ENCODE measurements at regions not wholly inside any gene's neighbourhood (a gene's known extent, or its start where the extent isn't known, plus 50 kb on each side); places are given as distances from the start of the nearest gene placed in this dataset.

DNA sequence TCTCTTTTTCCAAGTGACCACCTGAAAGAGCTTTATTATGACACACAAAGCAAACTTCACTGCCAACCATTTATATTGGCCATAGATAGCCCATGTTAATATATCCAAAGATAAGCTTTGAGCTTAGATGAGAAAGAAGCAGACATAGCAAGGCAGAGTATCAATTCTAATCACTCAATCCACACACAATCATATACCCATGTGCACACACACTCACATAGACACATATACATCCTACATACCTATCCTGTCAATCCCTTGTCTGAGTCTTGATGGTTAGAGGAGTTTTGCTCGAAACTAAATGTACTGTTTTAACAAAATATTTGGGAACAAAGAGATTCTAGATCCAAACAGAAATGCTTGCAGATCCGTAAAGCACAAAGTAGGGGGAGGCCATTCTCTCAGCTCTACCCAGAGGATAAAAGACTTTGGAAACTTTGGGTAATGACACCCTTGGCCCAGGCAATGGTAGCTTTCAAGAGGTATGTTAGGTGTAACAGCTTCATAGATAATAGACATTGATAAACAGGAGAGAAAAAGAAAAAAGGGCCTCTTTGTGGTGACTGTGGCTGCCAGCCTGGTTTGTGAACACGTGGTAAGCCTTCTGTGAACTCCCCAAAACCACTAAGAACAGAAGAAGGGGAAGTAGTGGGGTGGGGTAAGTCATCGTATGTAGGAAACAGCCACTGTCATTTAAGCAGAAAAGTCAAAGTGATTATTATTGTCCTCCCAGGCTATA, 121.6 kb downstream of the TLR4 start (continued):
- TF ChIP-seq, protein P1, sequence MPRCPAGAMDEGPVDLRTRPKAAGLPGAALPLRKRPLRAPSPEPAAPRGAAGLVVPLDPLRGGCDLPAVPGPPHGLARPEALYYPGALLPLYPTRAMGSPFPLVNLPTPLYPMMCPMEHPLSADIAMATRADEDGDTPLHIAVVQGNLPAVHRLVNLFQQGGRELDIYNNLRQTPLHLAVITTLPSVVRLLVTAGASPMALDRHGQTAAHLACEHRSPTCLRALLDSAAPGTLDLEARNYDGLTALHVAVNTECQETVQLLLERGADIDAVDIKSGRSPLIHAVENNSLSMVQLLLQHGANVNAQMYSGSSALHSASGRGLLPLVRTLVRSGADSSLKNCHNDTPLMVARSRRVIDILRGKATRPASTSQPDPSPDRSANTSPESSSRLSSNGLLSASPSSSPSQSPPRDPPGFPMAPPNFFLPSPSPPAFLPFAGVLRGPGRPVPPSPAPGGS (IDR thresholded peaks at IDR 0.05; ENCODE audit: borderline replicate concordance, insufficient read depth, low read depth, low read length, poor library complexity, severe bottlenecking), result no peak
- no peak for TF ChIP-seq NFXL1 (IDR thresholded peaks at IDR 0.05; ENCODE audit: borderline replicate concordance)
- TF ChIP-seq DPF2 (IDR thresholded peaks at IDR 0.05), result 0 out of 2 replicates have a peak, but pooled peaks have one; percentile 24
- TF ChIP-seq, protein P2, sequence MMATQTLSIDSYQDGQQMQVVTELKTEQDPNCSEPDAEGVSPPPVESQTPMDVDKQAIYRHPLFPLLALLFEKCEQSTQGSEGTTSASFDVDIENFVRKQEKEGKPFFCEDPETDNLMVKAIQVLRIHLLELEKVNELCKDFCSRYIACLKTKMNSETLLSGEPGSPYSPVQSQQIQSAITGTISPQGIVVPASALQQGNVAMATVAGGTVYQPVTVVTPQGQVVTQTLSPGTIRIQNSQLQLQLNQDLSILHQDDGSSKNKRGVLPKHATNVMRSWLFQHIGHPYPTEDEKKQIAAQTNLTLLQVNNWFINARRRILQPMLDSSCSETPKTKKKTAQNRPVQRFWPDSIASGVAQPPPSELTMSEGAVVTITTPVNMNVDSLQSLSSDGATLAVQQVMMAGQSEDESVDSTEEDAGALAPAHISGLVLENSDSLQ (IDR thresholded peaks at IDR 0.05), result peak; percentile 16; the same call in 1 of the 2 replicates
- peak; percentile 60; the same call in 1 of the 2 replicates for TF ChIP-seq MTA2 (IDR thresholded peaks at IDR 0.05; ENCODE audit: low read depth)
- TF ChIP-seq, protein P3, sequence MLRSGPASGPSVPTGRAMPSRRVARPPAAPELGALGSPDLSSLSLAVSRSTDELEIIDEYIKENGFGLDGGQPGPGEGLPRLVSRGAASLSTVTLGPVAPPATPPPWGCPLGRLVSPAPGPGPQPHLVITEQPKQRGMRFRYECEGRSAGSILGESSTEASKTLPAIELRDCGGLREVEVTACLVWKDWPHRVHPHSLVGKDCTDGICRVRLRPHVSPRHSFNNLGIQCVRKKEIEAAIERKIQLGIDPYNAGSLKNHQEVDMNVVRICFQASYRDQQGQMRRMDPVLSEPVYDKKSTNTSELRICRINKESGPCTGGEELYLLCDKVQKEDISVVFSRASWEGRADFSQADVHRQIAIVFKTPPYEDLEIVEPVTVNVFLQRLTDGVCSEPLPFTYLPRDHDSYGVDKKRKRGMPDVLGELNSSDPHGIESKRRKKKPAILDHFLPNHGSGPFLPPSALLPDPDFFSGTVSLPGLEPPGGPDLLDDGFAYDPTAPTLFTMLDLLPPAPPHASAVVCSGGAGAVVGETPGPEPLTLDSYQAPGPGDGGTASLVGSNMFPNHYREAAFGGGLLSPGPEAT (IDR thresholded peaks at IDR 0.05; ENCODE audit: low read depth), result peak; percentile 44; the same call in 1 of the 2 replicates
- no peak for TF ChIP-seq SUPT20H (IDR thresholded peaks at IDR 0.05; ENCODE audit: borderline replicate concordance, control insufficient read depth, low read depth, low read length)
- TF ChIP-seq JUNB (IDR thresholded peaks at IDR 0.05), result no peak
- TF ChIP-seq CHD4 (IDR thresholded peaks at IDR 0.05), result no peak
- TF ChIP-seq NBN (IDR thresholded peaks at IDR 0.05), result no peak
- TF ChIP-seq ESRRA (IDR thresholded peaks at IDR 0.05; ENCODE audit: low read length), result no peak
- no peak for TF ChIP-seq TCF3 (IDR thresholded peaks at IDR 0.05; ENCODE audit: borderline replicate concordance, insufficient read depth, low read depth, low read length)
- TF ChIP-seq POU2F2 (IDR thresholded peaks at IDR 0.05; ENCODE audit: borderline replicate concordance, low read depth, low read length), result no peak
- no peak for TF ChIP-seq TARDBP (IDR thresholded peaks at IDR 0.05; ENCODE audit: borderline replicate concordance)
- TF ChIP-seq TBL1XR1 (IDR thresholded peaks at IDR 0.05; ENCODE audit: low read depth, low read length), result no peak
- TF ChIP-seq ZNF207 (IDR thresholded peaks at IDR 0.05; ENCODE audit: borderline replicate concordance), result no peak
- TF ChIP-seq MYC (IDR thresholded peaks at IDR 0.05; ENCODE audit: insufficient read depth, insufficient read length, insufficient replicate concordance, low read length, severe bottlenecking), result no peak
- TF ChIP-seq, protein P4, sequence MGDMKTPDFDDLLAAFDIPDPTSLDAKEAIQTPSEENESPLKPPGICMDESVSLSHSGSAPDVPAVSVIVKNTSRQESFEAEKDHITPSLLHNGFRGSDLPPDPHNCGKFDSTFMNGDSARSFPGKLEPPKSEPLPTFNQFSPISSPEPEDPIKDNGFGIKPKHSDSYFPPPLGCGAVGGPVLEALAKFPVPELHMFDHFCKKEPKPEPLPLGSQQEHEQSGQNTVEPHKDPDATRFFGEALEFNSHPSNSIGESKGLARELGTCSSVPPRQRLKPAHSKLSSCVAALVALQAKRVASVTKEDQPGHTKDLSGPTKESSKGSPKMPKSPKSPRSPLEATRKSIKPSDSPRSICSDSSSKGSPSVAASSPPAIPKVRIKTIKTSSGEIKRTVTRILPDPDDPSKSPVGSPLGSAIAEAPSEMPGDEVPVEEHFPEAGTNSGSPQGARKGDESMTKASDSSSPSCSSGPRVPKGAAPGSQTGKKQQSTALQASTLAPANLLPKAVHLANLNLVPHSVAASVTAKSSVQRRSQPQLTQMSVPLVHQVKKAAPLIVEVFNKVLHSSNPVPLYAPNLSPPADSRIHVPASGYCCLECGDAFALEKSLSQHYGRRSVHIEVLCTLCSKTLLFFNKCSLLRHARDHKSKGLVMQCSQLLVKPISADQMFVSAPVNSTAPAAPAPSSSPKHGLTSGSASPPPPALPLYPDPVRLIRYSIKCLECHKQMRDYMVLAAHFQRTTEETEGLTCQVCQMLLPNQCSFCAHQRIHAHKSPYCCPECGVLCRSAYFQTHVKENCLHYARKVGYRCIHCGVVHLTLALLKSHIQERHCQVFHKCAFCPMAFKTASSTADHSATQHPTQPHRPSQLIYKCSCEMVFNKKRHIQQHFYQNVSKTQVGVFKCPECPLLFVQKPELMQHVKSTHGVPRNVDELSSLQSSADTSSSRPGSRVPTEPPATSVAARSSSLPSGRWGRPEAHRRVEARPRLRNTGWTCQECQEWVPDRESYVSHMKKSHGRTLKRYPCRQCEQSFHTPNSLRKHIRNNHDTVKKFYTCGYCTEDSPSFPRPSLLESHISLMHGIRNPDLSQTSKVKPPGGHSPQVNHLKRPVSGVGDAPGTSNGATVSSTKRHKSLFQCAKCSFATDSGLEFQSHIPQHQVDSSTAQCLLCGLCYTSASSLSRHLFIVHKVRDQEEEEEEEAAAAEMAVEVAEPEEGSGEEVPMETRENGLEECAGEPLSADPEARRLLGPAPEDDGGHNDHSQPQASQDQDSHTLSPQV (IDR thresholded peaks at IDR 0.05), result no peak
- TF ChIP-seq RUNX3 (IDR thresholded peaks at IDR 0.05; ENCODE audit: low read length), result peak; percentile 79
- TF ChIP-seq RELA (IDR thresholded peaks at IDR 0.05; ENCODE audit: borderline replicate concordance, partially characterized antibody), result no peak
- no peak for TF ChIP-seq SREBF2 (IDR thresholded peaks at IDR 0.05; ENCODE audit: low read length)
- TF ChIP-seq, protein P5, sequence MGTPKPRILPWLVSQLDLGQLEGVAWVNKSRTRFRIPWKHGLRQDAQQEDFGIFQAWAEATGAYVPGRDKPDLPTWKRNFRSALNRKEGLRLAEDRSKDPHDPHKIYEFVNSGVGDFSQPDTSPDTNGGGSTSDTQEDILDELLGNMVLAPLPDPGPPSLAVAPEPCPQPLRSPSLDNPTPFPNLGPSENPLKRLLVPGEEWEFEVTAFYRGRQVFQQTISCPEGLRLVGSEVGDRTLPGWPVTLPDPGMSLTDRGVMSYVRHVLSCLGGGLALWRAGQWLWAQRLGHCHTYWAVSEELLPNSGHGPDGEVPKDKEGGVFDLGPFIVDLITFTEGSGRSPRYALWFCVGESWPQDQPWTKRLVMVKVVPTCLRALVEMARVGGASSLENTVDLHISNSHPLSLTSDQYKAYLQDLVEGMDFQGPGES (IDR thresholded peaks at IDR 0.05), result no peak

All from GM12878 (cell line).